HepG2 (cell line): ENCODE measurements at regions not wholly inside any gene's neighbourhood (a gene's known extent, or its start where the extent isn't known, plus 50 kb on each side); places are given as distances from the start of the nearest gene placed in this dataset.

ENCODE experiments used
- ATAC-seq: fragments of 200-7000 bp; cut with Tn5 transposase; 3 replicates; pipeline ENCODE4 v1.9.1; 2020; ENCODE audit warnings: mild to moderate bottlenecking, moderate library complexity
- BruUV-seq: library from RNA; stranded (reverse); fragments of 400-500 nt; replicated peaks from 2 replicates; lab custom pipeline; 2021; lab: Mats Ljungman, UMichigan
- CTCF ChIA-PET: fragments of 300-600 bp; formaldehyde crosslinking; extraction: SDS; loops from one replicate; lab custom pipeline; 2021; ENCODE audit warnings: low total read pairs, inconsistent platforms, low intra/inter-chr PET ratio; lab: Yijun Ruan, JAX
- POLR2A ChIA-PET: fragments of 350-600 bp; sonication (Branson Sonifier 250); formaldehyde crosslinking; loops from one replicate; lab custom pipeline; 2020; ENCODE audit warnings: antibody characterized with exemption, inconsistent platforms; lab: Yijun Ruan, JAX
- DNase-seq: peaks from one replicate; pipeline ENCODE4 v3.0.0-alpha.2; 2015; ENCODE audit warnings: low spot score
- FAIRE-seq: peaks from 3 replicates; lab custom pipeline; 2011; peaks lifted over from hg19 to GRCh38; lab: Jason Lieb, UNC
- H2AFZ ChIP-seq: one replicate; pipeline ENCODE4 v1.6.1; 2011; ENCODE audit warnings: low read length, inconsistent platforms
- H3K27ac ChIP-seq: fragments of 300-600 bp; 3 replicates; pipeline ENCODE4 v1.8.0; 2011; ENCODE audit warnings: mixed run types, mild to moderate bottlenecking, mixed read lengths, low read length, inconsistent platforms; ENCODE audit not compliant: insufficient read depth; ENCODE audit errors: extremely low read length
- H3K27me3 ChIP-seq, 2 experiments: fragments of 200-600 bp in 1 of 2; 2 replicates in 1 of 2; 3 replicates in 1 of 2; pipeline versions ENCODE4 v1.6.0 to v1.8.0; 2011; ENCODE audit warnings: low read length in 2 of 2, mild to moderate bottlenecking in 2 of 2, moderate library complexity in 2 of 2, inconsistent platforms in 1 of 2; ENCODE audit not compliant: insufficient read depth in 2 of 2, control insufficient read depth in 1 of 2
- H3K36me3 ChIP-seq, 2 experiments: fragments of 200-600 bp in 1 of 2; replicated peaks in 1 of 2; 2 replicates in 1 of 2; 3 replicates in 1 of 2; pipeline versions ENCODE4 v1.5.1 to v1.8.0; 2011; ENCODE audit warnings: low read length in 2 of 2, inconsistent platforms in 1 of 2; ENCODE audit not compliant: insufficient read depth in 2 of 2, control insufficient read depth in 1 of 2
- H3K4me1 ChIP-seq: 2 replicates; pipeline ENCODE4 v1.5.1; 2012; ENCODE audit warnings: low read length, inconsistent platforms; ENCODE audit not compliant: insufficient read depth
- H3K4me2 ChIP-seq: 2 replicates; pipeline ENCODE4 v1.6.0; 2011; ENCODE audit warnings: low read depth, low read length, inconsistent platforms
- H3K4me3 ChIP-seq, 3 experiments: fragments of 200-600 bp in 1 of 3; sonication (generic), shearing (Covaris generic) in 1 of 3; replicated peaks in 1 of 3; 2 replicates each; pipeline ENCODE4 v1.5.1; 2011 to 2016; ENCODE audit warnings: low read length in 3 of 3, inconsistent platforms in 2 of 3, low read depth in 2 of 3, mild to moderate bottlenecking in 2 of 3, control low read depth in 1 of 3, mixed read lengths in 1 of 3; ENCODE audit not compliant: insufficient read depth in 1 of 3
- H3K79me2 ChIP-seq: one replicate; pipeline ENCODE4 v1.6.1; 2011; ENCODE audit warnings: low read length, inconsistent platforms; ENCODE audit not compliant: insufficient read depth
- H3K9ac ChIP-seq: 2 replicates; pipeline ENCODE4 v1.6.0; 2011; ENCODE audit warnings: mild to moderate bottlenecking, low read depth, low read length, inconsistent platforms; ENCODE audit not compliant: insufficient read depth
- H3K9me3 ChIP-seq: 2 replicates; pipeline ENCODE4 v1.5.1; 2012; ENCODE audit warnings: mild to moderate bottlenecking, low read length
- H4K20me1 ChIP-seq: 2 replicates; pipeline ENCODE4 v1.6.0; 2011; ENCODE audit warnings: inconsistent platforms, mild to moderate bottlenecking, low read length, moderate library complexity; ENCODE audit not compliant: insufficient read depth
- ARHGAP35 ChIP-seq: sonication (generic); formaldehyde crosslinking; IDR thresholded peaks from 2 replicates; pipeline ENCODE4 v1.9.0; 2022; ENCODE audit warnings: mild to moderate bottlenecking, inconsistent platforms, moderate library complexity, missing genetic modification reagents, borderline replicate concordance
- KIAA2018 ChIP-seq: sonication (generic); formaldehyde crosslinking; IDR thresholded peaks from 2 replicates; pipeline ENCODE4 v1.5.0; 2020; ENCODE audit warnings: mild to moderate bottlenecking, missing genetic modification reagents, borderline replicate concordance
- STAG1 ChIP-seq: sonication (generic); formaldehyde crosslinking; IDR thresholded peaks from 2 replicates; pipeline ENCODE4 v1.4.0; 2020; ENCODE audit warnings: missing genetic modification reagents
- ZNF275 ChIP-seq: sonication (generic); formaldehyde crosslinking; IDR thresholded peaks from 2 replicates; pipeline ENCODE4 v1.8.0; 2022; ENCODE audit warnings: missing genetic modification reagents, mild to moderate bottlenecking, inconsistent platforms, borderline replicate concordance
- ZNF317 ChIP-seq: sonication (generic); formaldehyde crosslinking; IDR thresholded peaks from 2 replicates; pipeline ENCODE4 v1.5.0; 2020; ENCODE audit warnings: mild to moderate bottlenecking, missing genetic modification reagents
- ZNF777 ChIP-seq: sonication (generic); formaldehyde crosslinking; IDR thresholded peaks from 2 replicates; pipeline ENCODE4 v1.4.0; 2020; ENCODE audit warnings: missing genetic modification reagents
- WGBS: methylation state at CpG from one replicate; pipeline ENCODE4 v1.1.6; 2017; ENCODE audit warnings: low lambda C conversion rate; 5-methylcytosine and 5-hydroxymethylcytosine counted together
- in situ Hi-C: cut with HindIII; loops from 2 replicates; pipeline ENCODE4 v1.10.0; 2017; ENCODE audit warnings: low pct_unique_long_range_greater_than_20kb; ENCODE audit not compliant: extremely low pct_ligation_motif_present
- intact Hi-C: fragments of 100-400 bp; cut with micrococcal nuclease; formaldehyde crosslinking; loops from one replicate; pipeline ENCODE4 v1.10.0; 2022; ENCODE audit not compliant: unreplicated experiment
- TF ChIP-seq, protein P1 (sequence below): sonication (generic); formaldehyde crosslinking; IDR thresholded peaks from 2 replicates; pipeline ENCODE4 v1.5.0; 2020; ENCODE audit warnings: mild to moderate bottlenecking, missing genetic modification reagents, moderate library complexity
- TF ChIP-seq, protein P2 (sequence below): sonication (generic); formaldehyde crosslinking; IDR thresholded peaks from 2 replicates; pipeline ENCODE4 v1.5.0; 2020; ENCODE audit warnings: mild to moderate bottlenecking, missing genetic modification reagents
- TF ChIP-seq, protein P3 (sequence below): sonication (generic); formaldehyde crosslinking; IDR thresholded peaks from 2 replicates; pipeline ENCODE4 v1.8.1; 2023; ENCODE audit warnings: mild to moderate bottlenecking, missing genetic modification reagents, borderline replicate concordance

GRCh38 chr4:170374770-170375169, 285.0 kb upstream of the AADAT start (continued):
- TF ChIP-seq, protein P1, sequence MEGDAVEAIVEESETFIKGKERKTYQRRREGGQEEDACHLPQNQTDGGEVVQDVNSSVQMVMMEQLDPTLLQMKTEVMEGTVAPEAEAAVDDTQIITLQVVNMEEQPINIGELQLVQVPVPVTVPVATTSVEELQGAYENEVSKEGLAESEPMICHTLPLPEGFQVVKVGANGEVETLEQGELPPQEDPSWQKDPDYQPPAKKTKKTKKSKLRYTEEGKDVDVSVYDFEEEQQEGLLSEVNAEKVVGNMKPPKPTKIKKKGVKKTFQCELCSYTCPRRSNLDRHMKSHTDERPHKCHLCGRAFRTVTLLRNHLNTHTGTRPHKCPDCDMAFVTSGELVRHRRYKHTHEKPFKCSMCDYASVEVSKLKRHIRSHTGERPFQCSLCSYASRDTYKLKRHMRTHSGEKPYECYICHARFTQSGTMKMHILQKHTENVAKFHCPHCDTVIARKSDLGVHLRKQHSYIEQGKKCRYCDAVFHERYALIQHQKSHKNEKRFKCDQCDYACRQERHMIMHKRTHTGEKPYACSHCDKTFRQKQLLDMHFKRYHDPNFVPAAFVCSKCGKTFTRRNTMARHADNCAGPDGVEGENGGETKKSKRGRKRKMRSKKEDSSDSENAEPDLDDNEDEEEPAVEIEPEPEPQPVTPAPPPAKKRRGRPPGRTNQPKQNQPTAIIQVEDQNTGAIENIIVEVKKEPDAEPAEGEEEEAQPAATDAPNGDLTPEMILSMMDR (CRISPR knock-in tag): peak; percentile 24; the same call in 1 of the 2 replicates
- TF ChIP-seq STAG1 (CRISPR knock-in tag) (0 out of 2 replicates have a peak, but pooled peaks have one; percentile 17), ZNF317 (CRISPR knock-in tag) (no peak)

DNA sequence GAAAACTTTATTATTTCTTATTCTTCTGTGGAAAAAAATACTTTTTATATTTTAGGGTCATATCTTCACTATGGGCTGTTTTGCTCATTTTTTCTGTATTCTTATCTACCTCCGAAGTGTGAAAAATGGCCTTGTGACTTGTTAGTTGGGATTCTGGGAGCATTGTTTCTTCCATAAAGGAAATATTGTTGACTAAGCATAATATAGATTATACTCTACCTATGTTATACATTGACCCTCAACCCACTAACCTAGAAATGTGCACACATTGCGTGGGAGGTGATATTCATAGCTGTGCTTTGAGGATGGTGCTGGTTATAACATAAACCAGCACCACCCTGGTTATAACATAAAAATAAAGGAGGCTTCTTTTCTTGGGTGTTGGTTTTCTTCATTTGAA, 259.2 kb upstream of the AADAT start:
- Histone ChIP-seq H3K79me2 (no peaks in the 10 kb centered on the region), H3K27ac (no peak overlapping the region), H3K4me2 (no peak overlapping the region), H3K4me3 (no peak overlapping the region), H3K9me3 (no peaks in the 10 kb centered on the region), H4K20me1 (no peaks in the 10 kb centered on the region), H3K9ac (no peak overlapping the region), H3K4me1 (no peaks in the 10 kb centered on the region), H3K36me3 (no peaks in the 10 kb centered on the region), H3K27me3 (no peaks in the 10 kb centered on the region; a peak in 1 of 5 replicates), H2AFZ (no peak overlapping the region)
- FAIRE-seq (no peak), DNase-seq (no peak), ATAC-seq (no peak)
- ChIA-PET CTCF (no interaction called here), POLR2A (no interaction called here)
- WGBS: 0% methylated on average over 2 of the region's 2 CpGs
- intact Hi-C loops: no loop called here
- in situ Hi-C loops: no loop called here
- BruUV-seq: no TSS peak
- TF ChIP-seq ARHGAP35 (CRISPR knock-in tag) (no peak), ZNF777 (no peak), KIAA2018 (CRISPR knock-in tag) (no peak), ZNF275 (no peak)
- TF ChIP-seq, protein P2, sequence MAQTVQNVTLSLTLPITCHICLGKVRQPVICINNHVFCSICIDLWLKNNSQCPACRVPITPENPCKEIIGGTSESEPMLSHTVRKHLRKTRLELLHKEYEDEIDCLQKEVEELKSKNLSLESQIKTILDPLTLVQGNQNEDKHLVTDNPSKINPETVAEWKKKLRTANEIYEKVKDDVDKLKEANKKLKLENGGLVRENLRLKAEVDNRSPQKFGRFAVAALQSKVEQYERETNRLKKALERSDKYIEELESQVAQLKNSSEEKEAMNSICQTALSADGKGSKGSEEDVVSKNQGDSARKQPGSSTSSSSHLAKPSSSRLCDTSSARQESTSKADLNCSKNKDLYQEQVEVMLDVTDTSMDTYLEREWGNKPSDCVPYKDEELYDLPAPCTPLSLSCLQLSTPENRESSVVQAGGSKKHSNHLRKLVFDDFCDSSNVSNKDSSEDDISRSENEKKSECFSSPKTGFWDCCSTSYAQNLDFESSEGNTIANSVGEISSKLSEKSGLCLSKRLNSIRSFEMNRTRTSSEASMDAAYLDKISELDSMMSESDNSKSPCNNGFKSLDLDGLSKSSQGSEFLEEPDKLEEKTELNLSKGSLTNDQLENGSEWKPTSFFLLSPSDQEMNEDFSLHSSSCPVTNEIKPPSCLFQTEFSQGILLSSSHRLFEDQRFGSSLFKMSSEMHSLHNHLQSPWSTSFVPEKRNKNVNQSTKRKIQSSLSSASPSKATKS (CRISPR knock-in tag): no peak
- TF ChIP-seq, protein P3, sequence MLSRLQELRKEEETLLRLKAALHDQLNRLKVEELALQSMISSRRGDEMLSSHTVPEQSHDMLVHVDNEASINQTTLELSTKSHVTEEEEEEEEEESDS: no peak
